ENCODE measurements at regions not wholly inside any gene's neighbourhood (a gene's known extent, or its start where the extent isn't known, plus 50 kb on each side); places are given as distances from the start of the nearest gene placed in this dataset.

GRCh38 chr7:25037325-25037724 lies 57.3 kb upstream of the OSBPL3 start:
- Histone ChIP-seq H3K79me2 (replicated peaks; ENCODE audit: insufficient read depth, low read length) (no peaks in the 10 kb centered on the region), H4K20me1 (ENCODE audit: insufficient read depth) (no peaks in the 10 kb centered on the region), H3K9ac (ENCODE audit: low read length) (no peak overlapping the region), H3K9me2 (ENCODE audit: insufficient read depth, low read length) (no peaks in the 10 kb centered on the region), H3K27me3 (ENCODE audit: insufficient read depth, low read depth, low read length) (no peaks in the 10 kb centered on the region), H3K36me3 (ENCODE audit: insufficient read depth, low read length) (no peaks in the 10 kb centered on the region), H3F3A (ENCODE audit: insufficient read depth, low read length, poor library complexity, severe bottlenecking) (no peaks in the 10 kb centered on the region), H2AFZ (ENCODE audit: low read depth, low read length) (no peak overlapping the region), H3K27ac (ENCODE audit: low read length) (no peak overlapping the region), H3K9me3 (ENCODE audit: low read length) (no peaks in the 10 kb centered on the region), H3K4me2 (ENCODE audit: low read length) (no peak overlapping the region), H3K4me3 (ENCODE audit: low read length) (no peak overlapping the region)
- TF ChIP-seq SMC3 (conservative IDR thresholded peaks at IDR 0.05; ENCODE audit: poor library complexity) (no peak), EZH2 (IDR thresholded peaks at IDR 0.05; ENCODE audit: borderline replicate concordance, insufficient read depth, low read length, poor library complexity, severe bottlenecking) (no peak), TAF1 (IDR thresholded peaks at IDR 0.05; ENCODE audit: low read depth) (no peak), MXI1 (conservative IDR thresholded peaks at IDR 0.05; ENCODE audit: poor library complexity, severe bottlenecking) (no peak), EP300 (conservative IDR thresholded peaks at IDR 0.05; ENCODE audit: poor library complexity, severe bottlenecking) (no peak), REST (IDR thresholded peaks at IDR 0.05; ENCODE audit: borderline replicate concordance) (no peak), POLR2AphosphoS5 (IDR thresholded peaks at IDR 0.05) (no peak), RAD21 (conservative IDR thresholded peaks at IDR 0.05) (no peak)
- TF ChIP-seq, protein P1, sequence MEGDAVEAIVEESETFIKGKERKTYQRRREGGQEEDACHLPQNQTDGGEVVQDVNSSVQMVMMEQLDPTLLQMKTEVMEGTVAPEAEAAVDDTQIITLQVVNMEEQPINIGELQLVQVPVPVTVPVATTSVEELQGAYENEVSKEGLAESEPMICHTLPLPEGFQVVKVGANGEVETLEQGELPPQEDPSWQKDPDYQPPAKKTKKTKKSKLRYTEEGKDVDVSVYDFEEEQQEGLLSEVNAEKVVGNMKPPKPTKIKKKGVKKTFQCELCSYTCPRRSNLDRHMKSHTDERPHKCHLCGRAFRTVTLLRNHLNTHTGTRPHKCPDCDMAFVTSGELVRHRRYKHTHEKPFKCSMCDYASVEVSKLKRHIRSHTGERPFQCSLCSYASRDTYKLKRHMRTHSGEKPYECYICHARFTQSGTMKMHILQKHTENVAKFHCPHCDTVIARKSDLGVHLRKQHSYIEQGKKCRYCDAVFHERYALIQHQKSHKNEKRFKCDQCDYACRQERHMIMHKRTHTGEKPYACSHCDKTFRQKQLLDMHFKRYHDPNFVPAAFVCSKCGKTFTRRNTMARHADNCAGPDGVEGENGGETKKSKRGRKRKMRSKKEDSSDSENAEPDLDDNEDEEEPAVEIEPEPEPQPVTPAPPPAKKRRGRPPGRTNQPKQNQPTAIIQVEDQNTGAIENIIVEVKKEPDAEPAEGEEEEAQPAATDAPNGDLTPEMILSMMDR (IDR thresholded peaks at IDR 0.05; ENCODE audit: poor library complexity, severe bottlenecking) = no peak

DNA sequence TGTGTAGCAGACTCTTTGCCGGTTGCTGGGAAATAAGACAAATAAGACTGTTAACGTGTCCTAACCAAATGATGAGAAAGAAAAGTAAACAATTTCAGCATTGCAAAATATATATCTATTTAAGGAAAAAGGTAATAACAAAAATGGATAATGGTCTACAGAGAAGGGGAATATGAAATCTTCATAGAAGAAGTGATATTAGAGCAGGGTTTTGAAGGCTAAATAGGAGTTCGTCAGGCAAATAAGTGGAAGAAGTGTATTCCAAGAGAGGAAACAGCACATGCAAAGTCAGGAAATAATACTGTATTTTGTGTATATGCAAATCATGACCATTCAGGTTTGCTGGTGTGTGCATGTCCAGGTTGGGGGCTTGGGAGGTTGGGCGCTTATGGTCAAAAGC lies 55.3 kb upstream of the OSBPL3 start:
- Histone ChIP-seq H3K9me2 (ENCODE audit: insufficient read depth, low read length) (no peaks in the 10 kb centered on the region), H3K4me3 (ENCODE audit: low read length) (no peak overlapping the region), H4K20me1 (ENCODE audit: insufficient read depth) (no peaks in the 10 kb centered on the region), H3K9ac (ENCODE audit: low read length) (no peak overlapping the region), H3K79me2 (replicated peaks; ENCODE audit: insufficient read depth, low read length) (no peaks in the 10 kb centered on the region), H3F3A (ENCODE audit: insufficient read depth, low read length, poor library complexity, severe bottlenecking) (no peaks in the 10 kb centered on the region), H3K27me3 (ENCODE audit: insufficient read depth, low read depth, low read length) (no peaks in the 10 kb centered on the region), H3K36me3 (ENCODE audit: insufficient read depth, low read length) (no peaks in the 10 kb centered on the region), H3K9me3 (ENCODE audit: low read length) (no peaks in the 10 kb centered on the region), H2AFZ (ENCODE audit: low read depth, low read length) (no peak overlapping the region), H3K27ac (ENCODE audit: low read length) (no peak overlapping the region), H3K4me2 (ENCODE audit: low read length) (no peak overlapping the region)
- TF ChIP-seq RAD21 (conservative IDR thresholded peaks at IDR 0.05) (no peak), EP300 (conservative IDR thresholded peaks at IDR 0.05; ENCODE audit: poor library complexity, severe bottlenecking) (no peak), EZH2 (IDR thresholded peaks at IDR 0.05; ENCODE audit: borderline replicate concordance, insufficient read depth, low read length, poor library complexity, severe bottlenecking) (no peak), POLR2AphosphoS5 (IDR thresholded peaks at IDR 0.05) (no peak), MXI1 (conservative IDR thresholded peaks at IDR 0.05; ENCODE audit: poor library complexity, severe bottlenecking) (no peak), SMC3 (conservative IDR thresholded peaks at IDR 0.05; ENCODE audit: poor library complexity) (no peak), TAF1 (IDR thresholded peaks at IDR 0.05; ENCODE audit: low read depth) (no peak), REST (IDR thresholded peaks at IDR 0.05; ENCODE audit: borderline replicate concordance) (no peak)
- TF ChIP-seq, protein P1 (IDR thresholded peaks at IDR 0.05; ENCODE audit: poor library complexity, severe bottlenecking) = no peak
